HG03139 (cell line): ENCODE measurements at regions not wholly inside any gene's neighbourhood (a gene's known extent, or its start where the extent isn't known, plus 50 kb on each side); places are given as distances from the start of the nearest gene placed in this dataset.
"Not testable (repeated sequence)": the region's sequence is repeated elsewhere in the genome, so short reads cannot be mapped to it uniquely, and the experiment has no call there.

Experiments
- ATAC-seq: cut with Tn5 transposase; IDR thresholded peaks from one replicate; pipeline ENCODE4 v1.9.1; 2021; ENCODE audit not compliant: unreplicated experiment

DNA sequence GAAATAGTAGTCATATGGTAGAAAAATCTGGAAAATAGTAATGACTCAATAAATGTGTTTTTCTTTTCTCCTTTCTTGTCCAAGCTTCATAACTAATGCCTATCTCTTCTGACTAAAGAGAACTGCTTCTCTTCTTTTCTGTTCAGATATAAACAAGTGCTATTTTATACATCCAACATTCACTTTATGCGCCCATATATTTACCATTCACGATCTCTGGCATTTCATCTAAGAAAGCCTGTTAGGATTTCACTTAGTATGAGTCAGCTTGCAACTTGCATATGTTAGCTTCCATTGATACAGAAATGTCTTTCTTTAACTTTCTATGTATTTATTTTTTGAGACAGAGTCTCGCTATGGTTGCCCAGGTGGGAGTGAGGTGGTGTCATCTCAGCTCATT lies 224.9 kb downstream of the VAPA start:
- no peak for ATAC-seq

DNA sequence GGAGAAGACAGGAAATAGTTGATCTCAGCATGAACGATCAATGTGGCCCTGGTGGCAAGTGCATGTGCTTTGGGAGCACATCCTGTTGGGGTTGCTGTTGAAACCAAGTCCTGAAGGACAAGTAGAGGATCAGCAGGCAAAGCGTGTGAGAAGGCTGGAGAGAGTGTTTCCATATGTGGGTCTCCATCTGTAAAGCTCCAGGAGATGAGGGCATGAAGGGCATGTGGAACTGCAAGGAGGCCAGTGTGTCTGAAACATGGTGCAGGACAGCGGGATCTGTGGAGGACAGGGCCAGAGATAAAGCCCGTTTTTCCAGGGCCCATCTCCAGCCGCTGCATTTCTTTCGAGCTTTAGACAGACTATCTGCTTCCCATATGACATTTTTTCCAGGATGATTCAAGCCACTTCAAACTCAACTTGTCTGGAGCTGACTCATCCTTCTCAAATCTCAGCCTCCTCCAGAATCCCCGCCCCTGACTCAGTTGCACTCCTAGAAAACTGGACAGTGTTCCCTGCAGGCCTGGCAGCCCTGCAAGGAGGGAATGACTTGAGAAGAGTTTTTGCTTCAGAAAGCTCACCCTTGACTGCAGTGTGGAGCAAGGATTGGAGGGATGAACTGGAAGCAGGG lies 226.1 kb downstream of the VAPA start:
- ATAC-seq: no peak

DNA sequence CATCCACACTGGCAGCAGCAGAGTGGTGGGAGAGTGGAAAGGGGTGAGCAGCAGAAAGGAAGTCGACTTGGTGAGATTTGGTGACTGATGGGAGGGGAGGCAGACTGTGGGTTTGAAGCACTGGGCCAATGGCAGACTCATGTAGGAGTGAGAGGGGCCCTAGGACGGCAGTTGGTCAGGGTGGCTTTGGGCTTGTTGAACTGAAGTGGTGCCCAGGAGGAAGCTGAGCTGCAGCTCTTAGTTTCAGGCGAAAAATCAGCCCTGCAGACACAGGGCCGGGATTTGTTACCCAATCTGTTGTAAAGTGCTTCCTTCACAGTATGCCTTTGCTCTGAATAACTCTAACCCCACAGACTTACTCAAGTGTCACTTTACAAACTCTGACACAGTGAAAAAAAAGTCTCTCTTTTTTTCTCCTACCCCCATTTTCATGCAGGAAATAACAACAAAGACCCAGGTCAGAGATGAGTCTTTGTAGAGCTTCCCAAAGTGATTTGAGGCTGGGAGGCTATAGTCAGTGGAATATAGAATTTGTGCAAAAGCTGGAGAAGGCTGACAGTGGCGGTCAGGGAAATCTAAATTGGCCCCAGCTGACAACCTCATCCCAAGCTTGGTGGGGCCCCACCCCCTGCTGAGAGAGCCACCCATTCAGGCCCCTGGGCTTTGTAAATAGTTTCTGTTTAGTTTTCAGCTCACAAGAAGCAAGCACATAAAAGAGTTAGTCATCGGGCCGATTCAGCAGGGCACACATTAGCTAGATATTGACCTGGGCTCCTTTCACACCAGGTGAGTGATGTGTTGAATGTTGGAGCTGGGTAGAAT lies 226.9 kb downstream of the VAPA start:
- ATAC-seq: no peak

DNA sequence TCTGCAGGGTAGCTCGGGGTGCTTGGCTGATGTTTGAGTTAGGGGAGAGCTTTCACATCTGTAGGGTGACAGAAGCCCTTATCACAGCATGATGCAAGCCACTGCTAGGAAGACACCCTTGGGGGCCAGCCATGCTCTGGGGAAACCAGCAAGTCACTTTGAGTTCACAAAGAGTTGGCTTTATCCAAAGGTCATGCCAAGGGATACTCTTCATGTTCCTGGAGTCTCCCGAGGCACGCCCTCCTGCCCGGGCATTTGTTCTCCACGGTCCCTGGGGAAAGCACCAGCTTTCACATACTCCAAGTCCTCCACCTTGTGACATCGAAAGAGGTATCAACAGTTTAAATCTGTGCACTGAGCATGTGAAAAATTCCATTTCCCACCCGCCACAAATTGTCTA lies 227.7 kb downstream of the VAPA start:
- no peak for ATAC-seq

DNA sequence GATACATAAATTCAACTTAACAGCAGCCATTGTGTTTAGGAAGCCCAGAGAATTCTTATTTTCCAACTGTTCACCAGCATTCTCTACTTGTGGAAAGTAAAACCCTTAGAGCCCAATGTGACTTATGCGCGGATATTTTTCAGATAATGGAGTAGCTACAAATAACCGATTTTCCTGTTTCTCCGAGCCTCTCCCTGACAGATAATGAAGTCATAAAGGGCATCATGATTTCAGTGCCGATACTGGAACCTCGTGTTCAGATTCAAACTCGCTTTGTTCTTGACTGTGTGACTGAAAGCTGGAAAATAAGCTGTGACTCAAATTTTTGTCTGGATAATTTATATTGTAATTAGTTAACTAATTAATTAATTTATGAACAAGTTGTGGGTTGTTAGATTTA lies 228.2 kb downstream of the VAPA start:
- ATAC-seq: no peak

DNA sequence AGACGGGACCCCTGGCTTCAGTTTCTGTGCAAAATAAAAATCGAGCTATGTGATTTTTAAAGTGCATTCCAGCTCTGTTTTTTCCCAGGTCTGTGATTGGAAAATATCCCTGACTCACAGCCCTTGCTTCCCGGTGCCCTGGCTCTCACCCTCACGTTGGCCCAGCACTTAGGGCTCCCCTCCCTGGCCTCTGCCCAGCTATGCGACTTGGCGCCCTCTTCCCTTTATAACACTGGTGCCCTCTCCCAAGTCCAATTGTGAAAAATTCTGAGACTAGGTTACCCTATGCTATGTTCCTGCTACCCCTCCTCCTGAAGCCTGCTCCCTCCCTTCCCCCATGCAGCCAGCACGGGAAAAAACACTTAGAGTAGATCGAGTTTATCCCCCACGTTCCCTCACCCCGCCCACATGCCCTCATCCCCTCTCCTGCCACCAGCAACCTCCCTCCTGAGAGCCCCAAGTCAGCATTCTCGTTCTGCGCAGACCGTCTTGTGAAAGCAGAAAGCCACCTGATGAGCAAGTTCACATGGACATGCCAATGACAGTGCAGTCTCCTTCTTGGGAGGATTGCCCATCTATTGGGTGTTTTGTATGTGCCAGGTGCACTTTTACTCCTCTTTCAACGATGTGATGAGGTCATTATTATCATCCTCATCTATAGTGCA lies 228.8 kb downstream of the VAPA start:
- no peak for ATAC-seq

DNA sequence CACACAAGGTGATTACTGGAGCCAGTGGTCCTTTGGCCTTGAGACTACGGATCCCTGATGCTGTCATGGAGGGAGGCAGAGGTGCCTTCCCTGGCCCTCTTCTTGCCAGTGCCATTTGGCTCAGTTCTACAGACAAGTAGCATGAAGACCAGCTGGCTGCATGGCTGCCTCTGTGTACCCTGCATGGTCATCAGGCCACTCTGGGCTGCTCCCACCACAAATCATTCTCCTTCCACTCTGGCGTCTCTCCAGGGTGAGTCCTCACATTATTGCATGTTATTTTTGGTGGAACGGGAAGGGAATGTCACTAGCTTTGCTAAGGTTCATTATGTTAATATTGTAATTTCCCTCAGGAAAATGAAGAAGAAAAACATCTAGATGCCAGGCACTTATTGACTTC lies 229.8 kb downstream of the VAPA start:
- no peak for ATAC-seq

DNA sequence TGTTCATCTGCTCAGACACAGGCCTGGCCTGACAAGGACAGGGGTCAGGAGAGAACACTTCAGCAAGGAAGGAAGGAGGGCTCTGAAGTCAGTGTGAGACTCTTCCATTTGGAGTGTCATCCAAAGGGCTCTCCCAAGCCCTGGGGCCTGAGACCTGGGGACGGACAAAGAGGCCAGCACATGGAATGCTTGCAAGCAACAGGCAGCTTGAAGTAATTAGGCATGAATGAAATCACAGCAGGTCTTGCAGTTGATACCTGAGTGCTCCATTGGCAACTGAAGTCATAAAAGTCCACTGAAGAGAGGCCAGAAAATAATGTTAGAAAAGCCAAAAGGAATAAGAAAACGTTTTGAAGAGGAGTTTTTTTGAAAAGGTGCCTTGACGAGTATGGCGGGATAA lies 231.7 kb downstream of the VAPA start:
- ATAC-seq: no peak

DNA sequence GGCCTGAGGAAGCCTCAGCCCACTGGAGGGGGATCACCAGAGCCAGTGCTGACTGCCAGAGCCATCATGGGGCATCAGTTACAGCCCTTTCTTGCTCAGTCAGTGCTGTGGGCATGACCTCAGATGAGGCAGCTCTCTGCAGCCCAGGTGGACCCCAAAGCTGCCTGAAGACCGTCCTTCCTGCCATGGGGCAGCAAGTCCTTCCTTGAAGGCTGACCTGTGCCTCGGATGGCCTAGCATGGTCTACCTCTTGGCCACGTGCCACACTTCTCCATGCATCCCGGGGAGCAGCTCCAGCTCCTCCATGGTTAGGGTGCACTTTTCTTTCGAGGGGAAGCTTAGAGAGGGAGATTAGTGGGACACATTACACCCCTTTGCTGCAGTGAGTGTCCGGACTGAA lies 233.4 kb downstream of the VAPA start:
- no peak for ATAC-seq

DNA sequence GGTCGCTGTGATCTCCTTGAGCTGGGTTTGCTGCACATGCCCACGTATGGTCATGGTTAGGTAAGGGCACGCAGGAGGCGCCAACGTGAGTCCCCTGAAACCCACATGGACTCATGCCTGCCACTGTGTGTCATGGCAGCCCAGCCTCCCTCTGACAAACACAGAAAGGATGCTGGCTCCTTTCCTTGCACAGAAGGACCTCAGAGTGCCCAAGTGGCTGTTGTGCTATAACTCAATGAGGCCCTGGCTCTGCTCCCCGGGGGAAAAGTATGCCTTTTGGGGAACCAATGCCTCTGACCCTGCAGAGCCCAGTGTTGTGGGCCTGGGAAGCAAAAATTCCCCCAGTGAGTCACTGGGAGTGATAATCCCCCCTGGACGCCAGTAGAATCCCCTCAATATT lies 233.9 kb downstream of the VAPA start:
- no peak for ATAC-seq

DNA sequence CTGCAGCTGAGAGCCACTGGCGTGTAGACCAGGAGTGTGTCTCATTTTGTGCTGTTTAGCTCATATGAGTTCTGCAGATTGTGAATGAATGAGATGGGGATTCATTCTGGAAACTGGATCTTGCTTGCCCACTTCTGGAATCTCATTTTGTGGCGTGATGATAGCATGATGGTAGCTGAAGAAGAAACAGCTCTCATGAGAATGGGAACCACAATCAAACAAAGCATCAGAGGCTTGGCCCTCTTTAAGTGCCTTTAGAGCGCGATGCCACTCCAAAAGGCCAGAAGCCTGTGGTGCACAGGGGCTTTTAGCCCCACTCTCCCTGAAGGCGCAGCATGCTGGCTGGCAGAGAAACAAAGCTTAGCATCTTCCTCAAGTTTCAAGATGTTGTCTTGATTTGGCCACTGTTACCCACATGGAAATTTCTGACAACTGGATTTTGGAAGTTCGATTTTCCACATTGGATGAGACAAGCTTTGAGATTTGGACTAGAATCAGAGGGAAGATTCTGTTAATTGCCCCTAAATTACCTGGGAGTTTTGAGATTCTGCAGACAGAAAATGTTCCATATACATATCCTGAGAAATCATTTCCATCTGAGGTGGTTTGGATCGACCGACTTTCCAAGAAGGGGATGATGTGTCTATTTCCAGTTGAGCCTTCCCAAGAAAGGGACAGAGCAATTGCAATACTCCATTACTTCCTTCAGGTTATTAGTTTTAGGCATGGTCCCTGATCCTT lies 234.5 kb downstream of the VAPA start:
- ATAC-seq: no peak

DNA sequence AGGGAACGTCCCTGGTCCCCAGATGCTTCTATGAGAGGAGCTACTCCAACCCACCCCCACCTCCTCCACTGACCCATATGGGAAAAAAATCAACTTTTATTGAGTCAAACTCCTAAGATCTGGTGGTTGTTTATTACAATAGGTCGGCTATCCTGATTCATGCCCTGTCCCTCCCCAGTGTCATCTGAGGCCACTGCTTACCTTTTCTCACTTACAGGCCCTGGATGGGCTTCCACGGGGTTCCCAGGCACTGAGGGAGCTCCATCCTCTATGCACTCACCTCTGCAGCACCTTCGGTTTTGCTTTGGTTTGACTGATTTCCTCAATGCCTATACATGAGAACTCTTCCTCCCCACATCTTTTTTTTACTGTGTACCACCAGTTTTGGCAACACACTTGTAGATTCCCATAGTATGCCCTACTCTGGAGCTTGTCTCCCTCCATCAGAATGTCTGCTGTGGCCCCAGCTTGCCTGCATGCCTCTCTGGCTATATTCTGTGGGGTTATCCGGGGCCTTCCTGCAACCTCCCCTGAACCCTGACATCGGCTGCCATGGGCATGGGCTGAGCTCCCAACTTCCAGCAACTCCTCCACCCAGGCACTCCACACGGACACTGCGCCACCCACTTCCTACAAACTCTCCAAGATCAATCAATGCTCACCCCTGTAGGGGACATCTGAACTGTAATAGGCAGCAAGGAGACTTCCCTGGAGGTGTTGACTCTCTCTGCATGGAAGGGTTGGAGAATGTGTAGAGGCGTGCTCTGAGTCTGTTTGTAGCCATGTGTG lies 236.1 kb downstream of the VAPA start:
- no peak for ATAC-seq

DNA sequence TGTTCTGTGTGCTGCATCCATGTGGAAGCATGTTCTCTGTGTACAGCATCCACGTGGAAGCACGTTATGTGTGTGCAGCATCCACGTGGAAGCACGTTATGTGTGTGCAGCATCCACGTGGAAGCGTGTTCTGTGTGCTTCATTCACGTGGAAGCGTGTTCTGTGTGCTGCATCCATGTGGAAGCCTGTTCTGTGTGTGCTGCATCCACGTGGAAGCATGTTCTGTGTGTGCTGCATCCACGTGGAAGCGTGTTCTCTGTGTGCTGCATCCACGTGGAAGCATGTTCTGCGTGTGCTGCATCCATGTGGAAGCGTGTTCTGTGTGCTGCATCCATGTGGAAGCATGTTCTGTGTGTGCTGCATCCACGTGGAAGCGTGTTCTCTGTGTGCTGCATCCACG lies 236.8 kb downstream of the VAPA start:
- ATAC-seq: not testable (repeated sequence)

DNA sequence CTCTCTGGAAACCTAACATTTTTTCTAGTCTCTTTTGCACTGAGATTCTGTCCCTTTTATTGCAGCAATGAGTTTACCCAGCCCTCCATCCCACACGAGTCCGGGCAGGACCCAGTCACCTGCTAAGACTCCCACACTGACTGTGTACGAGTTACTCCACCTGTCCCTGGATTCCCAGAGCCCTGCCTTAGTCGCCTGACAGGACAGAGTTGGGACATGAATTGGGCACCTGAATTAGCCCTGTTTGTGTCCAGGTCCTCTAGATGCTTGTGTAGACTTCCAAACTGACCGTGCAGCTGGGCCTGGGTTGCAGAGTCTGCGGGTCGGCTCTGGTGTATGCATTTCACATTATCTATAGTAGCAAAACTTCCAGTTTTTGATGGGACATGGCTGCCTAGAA lies 238.7 kb downstream of the VAPA start:
- ATAC-seq: no peak

DNA sequence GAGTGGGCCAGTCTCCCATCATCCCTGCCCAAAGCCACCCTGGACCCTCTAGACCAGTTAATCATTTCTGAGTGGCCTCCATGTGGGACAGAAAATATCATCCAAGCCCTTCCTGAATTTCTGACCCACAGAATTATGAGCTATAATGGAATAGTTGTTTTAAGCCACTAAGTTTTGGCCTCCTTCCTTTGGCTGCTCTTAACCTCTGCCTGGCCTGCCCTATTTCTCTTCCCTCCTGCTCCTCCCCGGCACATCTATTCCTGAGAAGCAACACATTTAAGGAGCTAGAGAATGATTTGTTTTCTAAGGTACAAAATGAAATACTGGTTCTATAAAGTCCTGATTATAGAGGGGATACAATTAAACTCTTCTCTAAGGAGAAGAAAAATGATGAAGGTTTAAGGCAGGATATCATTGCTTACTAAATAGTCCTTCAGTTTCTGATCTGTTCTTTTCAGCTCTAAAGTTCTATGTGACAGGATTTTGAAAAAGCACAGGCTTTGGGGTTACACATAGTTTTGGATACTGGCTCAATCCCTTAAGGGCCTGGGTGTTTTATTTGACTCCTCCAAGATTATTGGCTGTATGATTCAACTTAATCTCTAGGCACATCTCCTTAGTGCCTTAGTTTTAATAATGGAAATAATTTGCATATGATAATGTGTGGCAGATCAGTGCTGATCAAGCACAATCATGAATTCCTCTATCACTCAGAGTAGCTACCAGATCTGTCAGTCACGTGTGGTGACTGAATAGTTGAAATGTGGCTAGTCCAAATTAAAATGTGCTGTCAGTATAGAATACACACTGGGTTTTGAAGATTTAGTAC lies 240.3 kb downstream of the VAPA start:
- no peak for ATAC-seq

DNA sequence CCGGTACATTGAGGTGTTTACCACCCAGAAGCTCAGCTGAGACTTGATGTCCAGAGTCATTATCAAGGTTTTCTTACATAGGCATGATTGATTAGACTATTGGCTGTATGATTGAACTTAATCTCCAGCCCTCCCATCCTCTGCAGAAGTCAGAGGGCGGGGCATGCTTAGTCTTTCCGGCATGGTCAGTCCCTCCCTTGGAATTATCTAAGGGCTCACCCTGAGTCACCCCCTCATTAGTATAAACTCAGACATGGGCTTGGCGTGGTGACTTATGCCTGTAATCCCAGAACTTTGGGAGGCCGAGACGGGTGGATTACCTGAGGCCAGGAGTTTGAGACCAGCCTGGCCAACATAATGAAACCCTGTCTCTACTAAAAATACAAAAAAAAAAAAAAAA lies 243.9 kb downstream of the VAPA start:
- no peak for ATAC-seq

DNA sequence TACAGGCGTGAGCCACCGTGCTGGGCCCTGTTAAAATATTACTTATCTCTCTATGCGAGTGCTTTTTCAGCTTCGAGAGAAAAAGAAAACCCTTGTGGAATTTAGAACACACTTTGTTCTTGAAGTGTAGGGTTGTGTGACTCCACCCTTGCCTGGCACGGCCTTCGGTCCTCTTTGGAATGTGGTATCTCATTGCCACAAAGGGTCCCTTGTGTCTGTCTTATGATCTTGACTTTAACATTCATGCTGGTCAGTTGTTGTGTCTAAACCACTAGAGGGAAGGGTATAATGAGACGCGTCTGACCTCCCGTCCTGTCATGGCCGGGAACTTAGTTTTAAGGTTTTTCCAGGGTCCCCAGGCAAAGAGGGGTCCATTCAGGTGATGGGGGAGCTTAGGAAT lies 246.4 kb downstream of the VAPA start:
- no peak for ATAC-seq

DNA sequence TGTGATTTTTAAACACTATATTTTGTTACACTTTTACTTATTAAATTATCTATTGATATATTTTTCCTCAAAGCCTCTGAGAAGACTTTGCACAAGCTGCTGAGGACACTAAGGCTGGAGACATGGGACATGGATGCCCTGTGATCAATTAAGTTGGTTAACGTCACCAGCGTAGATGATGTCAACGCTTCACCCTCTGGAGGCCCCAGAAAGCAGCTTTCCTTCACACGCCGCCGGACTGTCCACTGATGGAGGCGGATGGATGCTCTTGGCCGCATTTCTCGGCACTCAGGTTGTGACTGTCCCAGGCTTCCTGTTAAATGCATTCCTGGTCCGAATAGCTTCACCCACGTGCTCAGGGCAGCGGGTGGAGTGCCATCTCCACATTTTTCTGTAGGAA lies 247.5 kb downstream of the VAPA start:
- ATAC-seq: no peak

DNA sequence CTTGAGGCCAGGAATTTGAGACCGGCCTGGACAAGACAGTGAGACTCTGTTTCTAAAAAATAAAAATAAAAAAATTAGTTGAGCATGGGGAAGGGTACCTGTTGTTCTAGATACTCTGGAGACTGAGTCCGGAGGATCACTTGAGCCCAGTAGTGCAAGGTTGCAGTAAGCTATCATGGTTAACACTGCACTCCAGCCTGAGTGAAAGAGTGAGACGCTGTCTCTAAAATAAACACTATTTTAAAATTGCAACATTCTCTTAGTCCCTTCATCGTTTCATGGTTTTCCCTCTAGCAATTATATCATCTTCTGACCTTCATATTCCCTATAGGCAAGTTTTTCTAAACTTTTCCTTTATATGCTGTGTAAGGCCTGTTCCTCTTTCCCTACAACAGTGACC lies 248.5 kb downstream of the VAPA start:
- ATAC-seq: no peak
